H9 (cell line): ENCODE measurements at regions not wholly inside any gene's neighbourhood (a gene's known extent, or its start where the extent isn't known, plus 50 kb on each side); places are given as distances from the start of the nearest gene placed in this dataset.

Source experiments
- DNase-seq: peaks from one replicate; pipeline ENCODE4 v3.0.0-alpha.2; 2017
- H2AFZ ChIP-seq: one replicate; pipeline ENCODE4 v1.6.1; 2013; ENCODE audit warnings: mild to moderate bottlenecking, low read length, control low read depth, moderate library complexity
- H2AK5ac ChIP-seq: 2 replicates; pipeline ENCODE4 v1.6.1; 2013; ENCODE audit warnings: low read length, control low read depth, mixed read lengths; ENCODE audit not compliant: insufficient read length
- H2BK120ac ChIP-seq: one replicate; pipeline ENCODE4 v1.6.1; 2013; ENCODE audit warnings: low read depth, mild to moderate bottlenecking, low read length, control low read depth, inconsistent platforms; ENCODE audit not compliant: poor library complexity, severe bottlenecking
- H2BK12ac ChIP-seq: 2 replicates; pipeline ENCODE4 v1.6.1; 2013; ENCODE audit warnings: low read length, control low read depth, mixed read lengths, low read depth; ENCODE audit not compliant: insufficient read length
- H2BK15ac ChIP-seq: 2 replicates; pipeline ENCODE4 v1.6.1; 2013; ENCODE audit warnings: low read depth, low read length, control low read depth
- H2BK20ac ChIP-seq: one replicate; pipeline ENCODE4 v1.6.1; 2013; ENCODE audit warnings: low read depth, mild to moderate bottlenecking, low read length, control low read depth, inconsistent platforms; ENCODE audit not compliant: poor library complexity, severe bottlenecking
- H2BK5ac ChIP-seq: 2 replicates; pipeline ENCODE4 v1.6.1; 2013; ENCODE audit warnings: low read length, control low read depth, mixed read lengths; ENCODE audit not compliant: insufficient read length
- H3K14ac ChIP-seq: 2 replicates; pipeline ENCODE4 v1.6.1; 2013; ENCODE audit warnings: low read length, control low read depth; ENCODE audit not compliant: insufficient read depth
- H3K18ac ChIP-seq: 2 replicates; pipeline ENCODE4 v1.6.1; 2013; ENCODE audit warnings: low read depth, mild to moderate bottlenecking, mixed read lengths, low read length, control low read depth; ENCODE audit not compliant: insufficient read length
- H3K23ac ChIP-seq: 2 replicates; pipeline ENCODE4 v1.6.1; 2013; ENCODE audit warnings: low read length, control low read depth, mixed read lengths, low read depth; ENCODE audit not compliant: insufficient read length
- H3K23me2 ChIP-seq: 2 replicates; pipeline ENCODE4 v1.6.1; 2013; ENCODE audit warnings: low read depth, mild to moderate bottlenecking, mixed read lengths, low read length, control low read depth; ENCODE audit not compliant: insufficient read length, poor library complexity, severe bottlenecking
- H3K27ac ChIP-seq: 2 replicates; pipeline ENCODE4 v1.5.1; 2013; ENCODE audit warnings: low read length, control low read depth, mixed read lengths, low read depth; ENCODE audit not compliant: insufficient read length
- H3K27me3 ChIP-seq: 2 replicates; pipeline ENCODE4 v1.6.1; 2013; ENCODE audit warnings: low read length, control low read depth, inconsistent platforms; ENCODE audit not compliant: insufficient read depth
- H3K4ac ChIP-seq: 2 replicates; pipeline ENCODE4 v1.6.1; 2013; ENCODE audit warnings: low read depth, mild to moderate bottlenecking, control low read depth, inconsistent platforms, low read length, moderate library complexity
- H3K4me1 ChIP-seq: 2 replicates; pipeline ENCODE4 v1.6.1; 2013; ENCODE audit warnings: low read length, control low read depth, inconsistent platforms; ENCODE audit not compliant: insufficient read depth
- H3K4me2 ChIP-seq: 2 replicates; pipeline ENCODE4 v1.6.1; 2013; ENCODE audit warnings: low read length, control low read depth, mixed read lengths; ENCODE audit not compliant: insufficient read length, insufficient read depth
- H3K56ac ChIP-seq: 2 replicates; pipeline ENCODE4 v1.6.1; 2013; ENCODE audit warnings: low read depth, mild to moderate bottlenecking, mixed read lengths, low read length, control low read depth; ENCODE audit not compliant: insufficient read length
- H3K79me1 ChIP-seq: 2 replicates; pipeline ENCODE4 v1.6.1; 2013; ENCODE audit warnings: low read depth, mild to moderate bottlenecking, moderate library complexity, low read length, control low read depth, inconsistent platforms; ENCODE audit not compliant: insufficient read depth, poor library complexity, severe bottlenecking
- H3K79me2 ChIP-seq: 2 replicates; pipeline ENCODE4 v1.6.1; 2013; ENCODE audit warnings: low read length, control low read depth, inconsistent platforms; ENCODE audit not compliant: insufficient read depth
- H3K9ac ChIP-seq: 2 replicates; pipeline ENCODE4 v1.6.1; 2013; ENCODE audit warnings: low read length, control low read depth, mixed read lengths; ENCODE audit not compliant: insufficient read length; ENCODE audit errors: extremely low read depth
- H3K9me3 ChIP-seq: one replicate; pipeline ENCODE4 v1.6.1; 2013; ENCODE audit warnings: low read depth, low read length, inconsistent platforms; ENCODE audit not compliant: control insufficient read depth
- H3T11ph ChIP-seq: one replicate; pipeline ENCODE4 v1.6.1; 2013; ENCODE audit warnings: mild to moderate bottlenecking, low read length, control low read depth, inconsistent platforms
- H4K20me1 ChIP-seq: one replicate; pipeline ENCODE4 v1.6.1; 2013; ENCODE audit not compliant: control insufficient read depth, insufficient read length, insufficient read depth
- H4K5ac ChIP-seq: 2 replicates; pipeline ENCODE4 v1.6.1; 2013; ENCODE audit warnings: low read depth, mild to moderate bottlenecking, mixed read lengths, low read length, control low read depth; ENCODE audit not compliant: insufficient read length
- H4K8ac ChIP-seq: replicated peaks from 2 replicates; pipeline ENCODE4 v1.6.1; 2013; ENCODE audit warnings: low read length, control low read depth, mixed read lengths, low read depth; ENCODE audit not compliant: insufficient read length
- H4K91ac ChIP-seq: 2 replicates; pipeline ENCODE4 v1.6.1; 2013; ENCODE audit warnings: low read depth, mild to moderate bottlenecking, moderate library complexity, mixed read lengths, low read length, control low read depth; ENCODE audit not compliant: insufficient read length
- H3K27ac Mint-ChIP-seq, 3 experiments: 2 replicates in 2 of 3; 3 replicates in 1 of 3; pipeline ENCODE4 v1.8.0; 2020 to 2021; ENCODE audit warnings: mixed read lengths in 3 of 3, mild to moderate bottlenecking in 1 of 3, moderate library complexity in 1 of 3
- H3K27me3 Mint-ChIP-seq: 2 replicates; pipeline ENCODE4 v1.8.0; 2021; ENCODE audit warnings: low read depth, mild to moderate bottlenecking, moderate library complexity, mixed read lengths
- H3K36me3 Mint-ChIP-seq, 3 experiments: 2 replicates in 2 of 3; 3 replicates in 1 of 3; pipeline ENCODE4 v1.8.0; 2020 to 2021; ENCODE audit warnings: low read depth in 3 of 3, mixed read lengths in 3 of 3; ENCODE audit not compliant: insufficient read depth in 1 of 3
- H3K4me1 Mint-ChIP-seq, 2 experiments: 2 replicates each; pipeline ENCODE4 v1.8.0; 2020; ENCODE audit warnings: mixed read lengths in 2 of 2
- H3K4me3 Mint-ChIP-seq, 2 experiments: 2 replicates in 1 of 2; 3 replicates in 1 of 2; pipeline ENCODE4 v1.8.0; 2020 to 2021; ENCODE audit warnings: mild to moderate bottlenecking in 2 of 2, mixed read lengths in 2 of 2, moderate library complexity in 1 of 2
- H3K9me3 Mint-ChIP-seq, 2 experiments: 2 replicates in 1 of 2; 3 replicates in 1 of 2; pipeline ENCODE4 v1.8.0; 2020; ENCODE audit warnings: mild to moderate bottlenecking in 2 of 2, mixed read lengths in 2 of 2, moderate library complexity in 1 of 2
- WGBS: extraction: QIAGEN DNeasy Blood & Tissue Kit; methylation state at CpG from one replicate; pipeline ENCODE4 v1.1.7; 2013; ENCODE audit warnings: missing lambda C conversion rate, low lambda C conversion rate, mixed read lengths; ENCODE audit not compliant: insufficient read length; ENCODE audit errors: extremely low coverage; 5-methylcytosine and 5-hydroxymethylcytosine counted together
- TF ChIP-seq, protein P1 (sequence below): fragments of 200-600 bp; sonication (generic); conservative IDR thresholded peaks from 3 replicates; pipeline ENCODE4 v1.8.0; 2021; ENCODE audit warnings: antibody characterized with exemption, mild to moderate bottlenecking

DNA sequence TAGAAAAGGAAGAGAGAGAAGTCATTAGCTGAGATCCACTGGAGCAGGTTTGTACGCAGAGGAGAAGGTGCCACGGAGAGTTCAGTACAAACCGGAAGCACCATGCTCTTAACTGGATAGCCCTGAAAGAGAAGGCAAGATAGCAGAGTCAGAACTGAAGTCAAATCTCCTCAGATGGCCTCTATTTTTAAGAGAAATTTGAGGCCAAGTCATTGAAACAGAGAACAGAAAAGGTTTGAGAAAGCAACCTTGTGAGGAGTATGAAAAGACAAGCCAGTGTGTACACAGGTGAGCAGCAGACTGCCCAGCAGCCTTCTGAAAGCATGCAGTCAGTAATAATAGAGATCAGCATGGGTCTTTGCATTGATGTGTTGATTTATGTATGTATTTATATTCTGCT is 66.1 kb upstream of the SPRED1 start:
- Mint-ChIP-seq H3K27ac (peak overlapping the region in 2 of 3 experiments; percentile 6 to 13; a peak in 4 of 7 replicates), H3K9me3 (no peaks in the 10 kb centered on the region), H3K4me1 (peaks cover 21 to 37% of the 10 kb centered on the region in 2 experiments), H3K4me3 (no peak overlapping the region; a peak in 1 of 5 replicates), H3K27me3 (no peaks in the 10 kb centered on the region; the same call in 1 of the 2 replicates), H3K36me3 (no peaks in the 10 kb centered on the region)
- Histone ChIP-seq H2BK5ac (no peak overlapping the region), H2BK120ac (no peak overlapping the region), H3K27ac (no peak overlapping the region), H2AFZ (no peak overlapping the region), H3K27me3 (no peaks in the 10 kb centered on the region), H3K18ac (no peak overlapping the region), H3K9me3 (no peaks in the 10 kb centered on the region), H2BK15ac (no peak overlapping the region), H3K23ac (no peak overlapping the region), H2BK20ac (no peak overlapping the region), H3K56ac (no peak overlapping the region), H4K8ac (no peak overlapping the region), H2AK5ac (no peak overlapping the region), H4K20me1 (no peaks in the 10 kb centered on the region), H4K91ac (no peak overlapping the region), H3T11ph (no peak overlapping the region), H3K79me1 (no peaks in the 10 kb centered on the region), H3K14ac (no peak overlapping the region), H3K9ac (no peak overlapping the region), H3K79me2 (no peaks in the 10 kb centered on the region), H4K5ac (no peak overlapping the region), H2BK12ac (no peak overlapping the region), H3K4me1 (peaks cover 7% of the 10 kb centered on the region; the same call in 1 of the 2 replicates), H3K4ac (no peak overlapping the region), H3K23me2 (no peaks in the 10 kb centered on the region), H3K4me2 (no peak overlapping the region)
- DNase-seq = no peak
- WGBS = no CpG with 5 or more reads among the region's 3 CpGs
- TF ChIP-seq, protein P1, sequence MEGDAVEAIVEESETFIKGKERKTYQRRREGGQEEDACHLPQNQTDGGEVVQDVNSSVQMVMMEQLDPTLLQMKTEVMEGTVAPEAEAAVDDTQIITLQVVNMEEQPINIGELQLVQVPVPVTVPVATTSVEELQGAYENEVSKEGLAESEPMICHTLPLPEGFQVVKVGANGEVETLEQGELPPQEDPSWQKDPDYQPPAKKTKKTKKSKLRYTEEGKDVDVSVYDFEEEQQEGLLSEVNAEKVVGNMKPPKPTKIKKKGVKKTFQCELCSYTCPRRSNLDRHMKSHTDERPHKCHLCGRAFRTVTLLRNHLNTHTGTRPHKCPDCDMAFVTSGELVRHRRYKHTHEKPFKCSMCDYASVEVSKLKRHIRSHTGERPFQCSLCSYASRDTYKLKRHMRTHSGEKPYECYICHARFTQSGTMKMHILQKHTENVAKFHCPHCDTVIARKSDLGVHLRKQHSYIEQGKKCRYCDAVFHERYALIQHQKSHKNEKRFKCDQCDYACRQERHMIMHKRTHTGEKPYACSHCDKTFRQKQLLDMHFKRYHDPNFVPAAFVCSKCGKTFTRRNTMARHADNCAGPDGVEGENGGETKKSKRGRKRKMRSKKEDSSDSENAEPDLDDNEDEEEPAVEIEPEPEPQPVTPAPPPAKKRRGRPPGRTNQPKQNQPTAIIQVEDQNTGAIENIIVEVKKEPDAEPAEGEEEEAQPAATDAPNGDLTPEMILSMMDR = no peak
